CD14-positive monocyte (primary cell): ENCODE measurements at regions not wholly inside any gene's neighbourhood (a gene's known extent, or its start where the extent isn't known, plus 50 kb on each side); places are given as distances from the start of the nearest gene placed in this dataset.

Experiments used
- DNase-seq, 3 donors: peaks; one replicate each; pipeline ENCODE4 v3.0.0-alpha.2; 2011 to 2022
- H2AFZ ChIP-seq: 2 replicates; pipeline ENCODE4 v1.6.0; 2012; ENCODE audit warnings: mild to moderate bottlenecking, low read depth, low read length, inconsistent platforms; ENCODE audit not compliant: insufficient read depth, poor library complexity, severe bottlenecking
- H3K27ac ChIP-seq, 2 donors: 1 replicate in 1 of 2; 2 replicates in 1 of 2; pipeline ENCODE4 v1.5.1; 2012 to 2013; ENCODE audit warnings: low read length in 2 of 2, control low read depth in 1 of 2, inconsistent platforms in 1 of 2, low read depth in 1 of 2, mild to moderate bottlenecking in 1 of 2
- H3K27me3 ChIP-seq, 2 donors: one replicate each; pipeline versions ENCODE4 v1.6.0 to v1.6.1; 2011 to 2013; ENCODE audit warnings: low read length in 2 of 2; ENCODE audit not compliant: control insufficient read depth in 2 of 2, insufficient read depth in 2 of 2
- H3K36me3 ChIP-seq, 2 donors: replicated peaks in 1 of 2; 1 replicate in 1 of 2; 2 replicates in 1 of 2; pipeline versions ENCODE4 v1.5.1 to v1.6.1; 2012 to 2013; ENCODE audit warnings: low read length in 2 of 2, control low read depth in 1 of 2, inconsistent platforms in 1 of 2, mild to moderate bottlenecking in 1 of 2; ENCODE audit not compliant: insufficient read depth in 2 of 2, control insufficient read depth in 1 of 2
- H3K4me1 ChIP-seq, 2 donors: 1 replicate in 1 of 2; 2 replicates in 1 of 2; pipeline versions ENCODE4 v1.5.1 to v1.6.1; 2012 to 2013; ENCODE audit warnings: low read length in 2 of 2, control low read depth in 1 of 2, inconsistent platforms in 1 of 2, mild to moderate bottlenecking in 1 of 2, moderate library complexity in 1 of 2; ENCODE audit not compliant: insufficient read depth in 2 of 2, control insufficient read depth in 1 of 2
- H3K4me2 ChIP-seq: replicated peaks from 2 replicates; pipeline ENCODE3; 2012; ENCODE audit warnings: low read length, moderate library complexity, mild to moderate bottlenecking; ENCODE audit not compliant: poor library complexity, severe bottlenecking; ENCODE audit errors: extremely low read depth
- H3K4me3 ChIP-seq, 3 experiments: fragments of 200-600 bp in 1 of 3; sonication (generic) in 1 of 3; replicated peaks in 1 of 3; 1 replicate in 2 of 3; 2 replicates in 1 of 3; pipeline ENCODE4 v1.5.1; 2011 to 2013; ENCODE audit warnings: low read length in 3 of 3, mild to moderate bottlenecking in 3 of 3, control low read depth in 2 of 3, low read depth in 2 of 3, inconsistent platforms in 1 of 3, moderate library complexity in 1 of 3
- H3K79me2 ChIP-seq: 2 replicates; pipeline ENCODE4 v1.6.0; 2012; ENCODE audit warnings: mild to moderate bottlenecking, control low read depth, inconsistent platforms, low read length, moderate library complexity; ENCODE audit not compliant: insufficient read depth
- H3K9ac ChIP-seq: 2 replicates; pipeline ENCODE4 v1.6.0; 2017; ENCODE audit warnings: low read length, mild to moderate bottlenecking; ENCODE audit not compliant: insufficient read depth, poor library complexity, severe bottlenecking
- H3K9me3 ChIP-seq, 2 donors: replicated peaks in 1 of 2; 1 replicate in 1 of 2; 2 replicates in 1 of 2; pipeline versions ENCODE4 v1.5.1 to v1.6.1; 2012 to 2013; ENCODE audit warnings: low read length in 2 of 2, control low read depth in 1 of 2; ENCODE audit not compliant: control insufficient read depth in 1 of 2, insufficient read depth in 1 of 2
- H4K20me1 ChIP-seq: 2 replicates; pipeline ENCODE4 v1.6.0; 2012; ENCODE audit warnings: mild to moderate bottlenecking, low read length, control low read depth, moderate library complexity; ENCODE audit not compliant: insufficient read depth
- H3K27ac Mint-ChIP-seq, 7 donors: one replicate each; pipeline ENCODE4 v1.8.0; 2020; ENCODE audit warnings: mild to moderate bottlenecking in 7 of 7, mixed read lengths in 7 of 7, moderate library complexity in 6 of 7, inconsistent platforms in 2 of 7
- H3K27me3 Mint-ChIP-seq, 3 donors: one replicate each; pipeline ENCODE4 v1.8.0; 2021 to 2022; ENCODE audit warnings: low read depth in 3 of 3, mild to moderate bottlenecking in 3 of 3, mixed read lengths in 3 of 3, moderate library complexity in 3 of 3, inconsistent platforms in 1 of 3
- H3K36me3 Mint-ChIP-seq, 2 donors: one replicate each; pipeline ENCODE4 v1.8.0; 2020; ENCODE audit warnings: mixed read lengths in 2 of 2, inconsistent platforms in 1 of 2, mild to moderate bottlenecking in 1 of 2
- H3K4me1 Mint-ChIP-seq: one replicate; pipeline ENCODE4 v1.8.0; 2020; ENCODE audit warnings: mild to moderate bottlenecking, mixed read lengths
- H3K4me3 Mint-ChIP-seq, 2 donors: one replicate each; pipeline ENCODE4 v1.8.0; 2020; ENCODE audit warnings: mild to moderate bottlenecking in 2 of 2, mixed read lengths in 2 of 2, moderate library complexity in 1 of 2
- H3K9me3 Mint-ChIP-seq, 7 donors: one replicate each; pipeline ENCODE4 v1.8.0; 2020 to 2022; ENCODE audit warnings: mixed read lengths in 7 of 7, mild to moderate bottlenecking in 6 of 7, moderate library complexity in 6 of 7, inconsistent platforms in 2 of 7
- CTCF ChIP-seq: fragments of 200-600 bp; IDR thresholded peaks from one replicate; pipeline ENCODE4 v1.8.0; 2022; ENCODE audit warnings: antibody characterized with exemption, mild to moderate bottlenecking
- WGBS: methylation state at CpG from one replicate; pipeline ENCODE4 v1.1.5; 2013; ENCODE audit warnings: missing lambda C conversion rate; ENCODE audit not compliant: insufficient coverage; 5-methylcytosine and 5-hydroxymethylcytosine counted together
- intact Hi-C, 2 donors: fragments of 100-400 bp; cut with micrococcal nuclease; formaldehyde crosslinking; loops; one replicate each; pipeline versions ENCODE4 v1.15.0 to v1.15.1; 2023

DNA sequence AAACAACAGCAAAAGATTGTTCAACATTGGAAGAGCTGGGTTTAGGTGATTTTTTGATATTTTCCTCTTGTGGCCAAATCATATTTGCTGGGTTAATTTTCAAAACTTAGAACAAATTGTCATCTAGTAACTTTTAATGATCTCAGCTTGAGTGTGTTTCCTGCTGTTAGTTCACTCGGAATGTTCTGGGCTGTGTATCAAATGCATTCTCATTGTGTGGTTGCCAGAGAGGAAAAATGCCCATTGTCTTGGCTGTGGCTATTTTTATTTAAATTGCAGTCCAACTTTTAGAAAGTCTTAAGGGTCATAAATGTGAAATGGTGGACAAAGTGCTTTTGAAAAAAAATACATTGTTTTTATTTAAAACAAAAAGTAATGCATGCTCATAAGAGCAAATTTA lies 542.0 kb downstream of the TNS3 start:
- Mint-ChIP-seq H3K27me3 (no peaks in the 10 kb centered on the region), H3K4me1 (no peaks in the 10 kb centered on the region), H3K27ac (no peak overlapping the region), H3K9me3 (peaks cover 0 to 2% (median 0%) of the 10 kb centered on the region in 7 donors), H3K36me3 (no peaks in the 10 kb centered on the region), H3K4me3 (no peak overlapping the region)
- Histone ChIP-seq H3K4me2 (no peak overlapping the region), H3K27ac (no peak overlapping the region), H3K27me3 (no peaks in the 10 kb centered on the region), H3K36me3 (no peaks in the 10 kb centered on the region), H3K79me2 (no peaks in the 10 kb centered on the region), H2AFZ (no peak overlapping the region), H4K20me1 (no peaks in the 10 kb centered on the region), H3K4me3 (no peak overlapping the region), H3K4me1 (no peaks in the 10 kb centered on the region), H3K9me3 (no peaks in the 10 kb centered on the region), H3K9ac (no peak overlapping the region)
- TF ChIP-seq CTCF = no peak
- no peak for DNase-seq
- intact Hi-C loops = no loop called here
- WGBS = no CpG with 5 or more reads among the region's 1 CpG

- no peaks in the 10 kb centered on the region for H3K79me2 ChIP-seq
- H3K9ac ChIP-seq = no peak overlapping the region
- Mint-ChIP-seq H3K36me3 (no peaks in the 10 kb centered on the region), H3K27me3 (no peaks in the 10 kb centered on the region), H3K27ac (no peak overlapping the region), H3K4me1 (no peaks in the 10 kb centered on the region), H3K9me3 (peaks cover 0 to 2% (median 0%) of the 10 kb centered on the region in 7 donors), H3K4me3 (no peak overlapping the region)
- H3K4me3 ChIP-seq = no peak overlapping the region
- no peak overlapping the region for H3K27ac ChIP-seq
- H4K20me1 ChIP-seq = no peaks in the 10 kb centered on the region
- no peaks in the 10 kb centered on the region for H3K36me3 ChIP-seq
- no peaks in the 10 kb centered on the region for H3K27me3 ChIP-seq
- H3K9me3 ChIP-seq = no peaks in the 10 kb centered on the region
- no peak overlapping the region for H2AFZ ChIP-seq
- H3K4me2 ChIP-seq = no peak overlapping the region
- intact Hi-C loops = no loop called here
- no peak for DNase-seq
- WGBS = 87% methylated on average over 3 of the region's 6 CpGs
- no peaks in the 10 kb centered on the region for H3K4me1 ChIP-seq
- no peak for TF ChIP-seq CTCF
These were observed 542.7 kb downstream of the TNS3 start for GRCh38 chr7:47039089-47039648.
